Lung (tissue), 11 donors: ENCODE measurements at regions not wholly inside any gene's neighbourhood (a gene's known extent, or its start where the extent isn't known, plus 50 kb on each side); places are given as distances from the start of the nearest gene placed in this dataset.

Experiments used
- ATAC-seq: fragments of 200-7000 bp; cut with Tn5 transposase; one replicate; pipeline ENCODE4 v1.9.1; 2020; ENCODE audit warnings: moderate number of reproducible peaks; ENCODE audit not compliant: insufficient read depth, low FRiP score
- DNase-seq, 3 donors: peaks; one replicate each; pipeline ENCODE4 v3.0.0-alpha.2; 2013 to 2017
- H3K27ac ChIP-seq, 2 donors: one replicate each; pipeline ENCODE4 v1.5.1; 2013; ENCODE audit warnings: mild to moderate bottlenecking in 2 of 2, moderate library complexity in 2 of 2, control low read depth in 1 of 2, inconsistent platforms in 1 of 2, low read depth in 1 of 2, low read length in 1 of 2
- H3K27me3 ChIP-seq, 3 donors: one replicate each; pipeline ENCODE4 v1.5.1; 2013; ENCODE audit warnings: low read length in 2 of 3; ENCODE audit not compliant: control insufficient read depth in 3 of 3, insufficient read depth in 3 of 3
- H3K36me3 ChIP-seq, 4 donors: one replicate each; pipeline ENCODE4 v1.5.1; 2013; ENCODE audit warnings: low read length in 4 of 4, mild to moderate bottlenecking in 1 of 4, moderate library complexity in 1 of 4; ENCODE audit not compliant: control insufficient read depth in 4 of 4, insufficient read depth in 4 of 4
- H3K4me1 ChIP-seq, 5 donors: one replicate each; pipeline ENCODE4 v1.5.1; 2013; ENCODE audit warnings: low read length in 5 of 5, mild to moderate bottlenecking in 2 of 5, moderate library complexity in 1 of 5; ENCODE audit not compliant: control insufficient read depth in 5 of 5, insufficient read depth in 5 of 5
- H3K4me3 ChIP-seq: one replicate; pipeline ENCODE4 v1.5.1; 2013; ENCODE audit warnings: mild to moderate bottlenecking, control low read depth, moderate library complexity
- H3K9ac ChIP-seq, 2 donors: one replicate each; pipeline ENCODE4 v1.5.1; 2013; ENCODE audit warnings: low read length in 2 of 2, control low read depth in 1 of 2; ENCODE audit not compliant: insufficient read depth in 1 of 2
- H3K9me3 ChIP-seq, 4 donors: one replicate each; pipeline ENCODE4 v1.5.1; 2013; ENCODE audit warnings: low read length in 3 of 4, mild to moderate bottlenecking in 1 of 4, moderate library complexity in 1 of 4; ENCODE audit not compliant: control insufficient read depth in 4 of 4, insufficient read depth in 3 of 4
- WGBS, 2 donors: extraction: QIAGEN DNeasy Blood & Tissue Kit; methylation state at CpG; one replicate each; pipeline ENCODE4 v1.1.7; 2013; 5-methylcytosine and 5-hydroxymethylcytosine counted together
- TF ChIP-seq, protein P1 (sequence below): IDR thresholded peaks from 2 replicates; pipeline ENCODE4 v1.5.1; 2012; ENCODE audit warnings: mild to moderate bottlenecking; ENCODE audit errors: control extremely low read depth, extremely low read depth
- donor health status: control.
- donor health status: control.
- donor health status: Bipolar disorder and iron deficiency.
- donor health status: healthy.
- donor health status: DM: yes; HTN: yes; CAD: no.

GRCh38 chr5:84564321-84565075, 179.8 kb upstream of the EDIL3 start:
- TF ChIP-seq, protein P1, sequence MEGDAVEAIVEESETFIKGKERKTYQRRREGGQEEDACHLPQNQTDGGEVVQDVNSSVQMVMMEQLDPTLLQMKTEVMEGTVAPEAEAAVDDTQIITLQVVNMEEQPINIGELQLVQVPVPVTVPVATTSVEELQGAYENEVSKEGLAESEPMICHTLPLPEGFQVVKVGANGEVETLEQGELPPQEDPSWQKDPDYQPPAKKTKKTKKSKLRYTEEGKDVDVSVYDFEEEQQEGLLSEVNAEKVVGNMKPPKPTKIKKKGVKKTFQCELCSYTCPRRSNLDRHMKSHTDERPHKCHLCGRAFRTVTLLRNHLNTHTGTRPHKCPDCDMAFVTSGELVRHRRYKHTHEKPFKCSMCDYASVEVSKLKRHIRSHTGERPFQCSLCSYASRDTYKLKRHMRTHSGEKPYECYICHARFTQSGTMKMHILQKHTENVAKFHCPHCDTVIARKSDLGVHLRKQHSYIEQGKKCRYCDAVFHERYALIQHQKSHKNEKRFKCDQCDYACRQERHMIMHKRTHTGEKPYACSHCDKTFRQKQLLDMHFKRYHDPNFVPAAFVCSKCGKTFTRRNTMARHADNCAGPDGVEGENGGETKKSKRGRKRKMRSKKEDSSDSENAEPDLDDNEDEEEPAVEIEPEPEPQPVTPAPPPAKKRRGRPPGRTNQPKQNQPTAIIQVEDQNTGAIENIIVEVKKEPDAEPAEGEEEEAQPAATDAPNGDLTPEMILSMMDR: no peak
- Histone ChIP-seq H3K27me3 (no peaks in the 10 kb centered on the region), H3K9me3 (peaks cover 0 to 2% (median 0%) of the 10 kb centered on the region in 4 donors), H3K36me3 (no peaks in the 10 kb centered on the region), H3K9ac (no peak overlapping the region), H3K27ac (no peak overlapping the region), H3K4me1 (peaks cover 0 to 2% (median 0%) of the 10 kb centered on the region in 5 donors), H3K4me3 (no peak overlapping the region)
- ATAC-seq: no peak
- DNase-seq: no peak
- WGBS, 2 donors: 77 to 87% methylated on average over 3 of the region's 3 CpGs

DNA sequence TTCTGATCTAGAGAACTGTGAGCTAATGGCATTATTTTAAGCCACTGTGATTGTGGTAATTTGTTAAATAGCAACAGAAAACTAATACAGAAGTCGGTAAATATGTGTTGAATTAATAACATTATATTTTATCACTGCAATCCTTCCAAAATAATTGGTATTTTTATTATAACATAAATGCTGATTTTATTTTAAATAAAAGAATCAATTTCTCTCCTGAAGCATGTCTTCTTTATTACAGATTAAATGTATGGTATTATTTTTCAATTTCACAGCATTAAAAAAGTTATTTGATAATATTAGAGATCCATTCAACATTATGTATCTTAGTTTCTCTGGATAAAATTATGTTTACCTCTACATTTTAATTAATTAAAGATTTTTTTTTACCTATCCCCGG, 165.5 kb upstream of the EDIL3 start:
- Histone ChIP-seq H3K36me3 (no peaks in the 10 kb centered on the region), H3K4me3 (no peak overlapping the region), H3K9ac (no peak overlapping the region), H3K9me3 (no peaks in the 10 kb centered on the region), H3K27me3 (no peaks in the 10 kb centered on the region), H3K4me1 (peaks cover 0 to 4% (median 0%) of the 10 kb centered on the region in 5 donors), H3K27ac (no peak overlapping the region)
- TF ChIP-seq, protein P1: no peak
- DNase-seq (no peak), ATAC-seq (no peak)
- WGBS, 2 donors: 93 to 94% methylated on average over 2 of the region's 2 CpGs

- no peak overlapping the region for H3K27ac ChIP-seq
- peaks cover 0 to 4% (median 0%) of the 10 kb centered on the region in 5 donors for H3K4me1 ChIP-seq
- TF ChIP-seq, protein P1: no peak
- ATAC-seq (no peak), DNase-seq (no peak)
- 71 to 76% methylated on average over 1 of the region's 1 CpG for WGBS, 2 donors
- H3K9ac ChIP-seq: no peak overlapping the region
- no peak overlapping the region for H3K4me3 ChIP-seq
- no peaks in the 10 kb centered on the region for H3K9me3 ChIP-seq
- no peaks in the 10 kb centered on the region for H3K36me3 ChIP-seq
- no peaks in the 10 kb centered on the region for H3K27me3 ChIP-seq
These were observed 164.4 kb upstream of the EDIL3 start for GRCh38 chr5:84549054-84549453.
